GM23338 (cell line): ENCODE measurements at regions not wholly inside any gene's neighbourhood (a gene's known extent, or its start where the extent isn't known, plus 50 kb on each side); places are given as distances from the start of the nearest gene placed in this dataset.

Experiments used
- ATAC-seq: fragments of 200-7000 bp; cut with Tn5 transposase; 3 replicates; pipeline ENCODE4 v1.9.1; 2020
- DNase-seq: peaks from one replicate; pipeline ENCODE4 v3.0.0-alpha.2; 2015; ENCODE audit warnings: low spot score
- H2AFZ ChIP-seq: fragments of 200-600 bp; sonication (generic); 2 replicates; pipeline ENCODE4 v1.8.0; 2016; ENCODE audit warnings: antibody characterized with exemption, mild to moderate bottlenecking, moderate library complexity
- H3F3A ChIP-seq: fragments of 200-600 bp; sonication (generic); replicated peaks from 2 replicates; pipeline ENCODE4 v1.8.0; 2017; ENCODE audit warnings: antibody characterized with exemption, mixed run types, low read depth
- H3K27ac ChIP-seq: fragments of 200-600 bp; sonication (generic); 2 replicates; pipeline ENCODE4 v1.6.1; 2016; ENCODE audit warnings: low read depth
- H3K27me3 ChIP-seq: fragments of 200-600 bp; sonication (generic); 2 replicates; pipeline ENCODE4 v1.8.0; 2016; ENCODE audit warnings: mild to moderate bottlenecking, mixed run types, moderate library complexity; ENCODE audit not compliant: insufficient read depth
- H3K36me3 ChIP-seq: fragments of 200-600 bp; sonication (generic); 2 replicates; pipeline ENCODE4 v1.8.0; 2016; ENCODE audit warnings: mild to moderate bottlenecking; ENCODE audit not compliant: insufficient read depth
- H3K4me1 ChIP-seq: fragments of 200-600 bp; sonication (generic); 2 replicates; pipeline ENCODE4 v1.8.0; 2016; ENCODE audit warnings: mild to moderate bottlenecking, moderate library complexity; ENCODE audit not compliant: insufficient read depth
- H3K4me2 ChIP-seq: fragments of 200-600 bp; sonication (generic); 2 replicates; pipeline ENCODE4 v1.7.1; 2017; ENCODE audit warnings: mixed run types
- H3K4me3 ChIP-seq: fragments of 200-600 bp; sonication (generic); 2 replicates; pipeline ENCODE4 v1.6.1; 2016; ENCODE audit warnings: mixed run types
- H3K79me2 ChIP-seq: fragments of 200-600 bp; sonication (generic); replicated peaks from 2 replicates; pipeline ENCODE4 v1.8.0; 2017; ENCODE audit warnings: mild to moderate bottlenecking; ENCODE audit not compliant: insufficient read depth
- H3K9me2 ChIP-seq: fragments of 200-600 bp; sonication (generic); 2 replicates; pipeline ENCODE4 v1.8.0; 2017; ENCODE audit not compliant: insufficient read depth
- H4K20me1 ChIP-seq: fragments of 200-600 bp; sonication (generic); replicated peaks from 2 replicates; pipeline ENCODE4 v1.8.0; 2017; ENCODE audit warnings: mild to moderate bottlenecking; ENCODE audit not compliant: insufficient read depth
- H3K27ac Mint-ChIP-seq: 2 replicates; pipeline ENCODE4 v1.8.0; 2020; ENCODE audit warnings: inconsistent platforms, mild to moderate bottlenecking, moderate library complexity, mixed read lengths
- H3K27me3 Mint-ChIP-seq: 3 replicates; pipeline ENCODE4 v1.8.0; 2022; ENCODE audit warnings: low read depth, mild to moderate bottlenecking, moderate library complexity, mixed read lengths, inconsistent platforms; ENCODE audit not compliant: insufficient read depth, poor library complexity
- H3K36me3 Mint-ChIP-seq: 3 replicates; pipeline ENCODE4 v1.8.0; 2021; ENCODE audit warnings: low read depth, mild to moderate bottlenecking, inconsistent platforms, moderate library complexity, mixed read lengths
- H3K4me1 Mint-ChIP-seq: 3 replicates; pipeline ENCODE4 v1.8.0; 2020; ENCODE audit warnings: mild to moderate bottlenecking, inconsistent platforms, mixed read lengths
- H3K4me3 Mint-ChIP-seq: 3 replicates; pipeline ENCODE4 v1.8.0; 2021; ENCODE audit warnings: moderate library complexity, mild to moderate bottlenecking, inconsistent platforms, mixed read lengths
- H3K9me3 Mint-ChIP-seq: 3 replicates; pipeline ENCODE4 v1.8.0; 2020; ENCODE audit warnings: moderate library complexity, mild to moderate bottlenecking, inconsistent platforms, mixed read lengths
- CREB1 ChIP-seq: fragments of 250-450 bp; sonication (Bioruptor Pico); IDR thresholded peaks from 2 replicates; pipeline ENCODE4 v1.5.0; 2020; ENCODE audit warnings: low read depth, mild to moderate bottlenecking, moderate library complexity
- EZH2 ChIP-seq: fragments of 200-600 bp; sonication (generic); IDR thresholded peaks from one replicate; pipeline ENCODE4 v1.8.0; 2017; ENCODE audit warnings: antibody characterized with exemption, mild to moderate bottlenecking, low read depth; ENCODE audit not compliant: unreplicated experiment
- EZH2phosphoT487 ChIP-seq: fragments of 200-600 bp; sonication (generic); IDR thresholded peaks from one replicate; pipeline ENCODE4 v1.8.1; 2018; ENCODE audit warnings: antibody characterized with exemption; ENCODE audit not compliant: unreplicated experiment
- NANOG ChIP-seq: IDR thresholded peaks from 2 replicates; pipeline ENCODE4 v1.6.1; 2016; ENCODE audit warnings: antibody characterized with exemption, borderline replicate concordance
- POLR2AphosphoS5 ChIP-seq: IDR thresholded peaks from 2 replicates; pipeline ENCODE4 v1.6.1; 2016; ENCODE audit warnings: antibody characterized with exemption, low read depth
- STAT1 ChIP-seq: IDR thresholded peaks from one replicate; pipeline ENCODE4 v1.6.1; 2016; ENCODE audit warnings: antibody characterized with exemption; ENCODE audit not compliant: unreplicated experiment
- ZNF114 ChIP-seq: fragments of 250-450 bp; sonication (Bioruptor Pico); IDR thresholded peaks from 2 replicates; pipeline ENCODE4 v1.5.0; 2020; ENCODE audit warnings: mild to moderate bottlenecking, moderate library complexity
- ZNF331 ChIP-seq: fragments of 250-450 bp; sonication (Bioruptor Pico); IDR thresholded peaks from 2 replicates; pipeline ENCODE4 v1.5.0; 2020; ENCODE audit warnings: low read depth, mild to moderate bottlenecking, moderate library complexity
- TF ChIP-seq, protein P1 (sequence below), 2 experiments: fragments of 200-600 bp in 1 of 2; sonication (generic) in 1 of 2; conservative IDR thresholded peaks; 2 replicates each; pipeline versions ENCODE4 v1.5.1 to v1.6.1; 2016 to 2017; ENCODE audit warnings: antibody characterized with exemption in 2 of 2, low read depth in 2 of 2, mild to moderate bottlenecking in 2 of 2, moderate library complexity in 1 of 2
- TF ChIP-seq, protein P2 (sequence below): IDR thresholded peaks from one replicate; pipeline ENCODE4 v1.6.1; 2018; ENCODE audit warnings: antibody characterized with exemption; ENCODE audit not compliant: unreplicated experiment

DNA sequence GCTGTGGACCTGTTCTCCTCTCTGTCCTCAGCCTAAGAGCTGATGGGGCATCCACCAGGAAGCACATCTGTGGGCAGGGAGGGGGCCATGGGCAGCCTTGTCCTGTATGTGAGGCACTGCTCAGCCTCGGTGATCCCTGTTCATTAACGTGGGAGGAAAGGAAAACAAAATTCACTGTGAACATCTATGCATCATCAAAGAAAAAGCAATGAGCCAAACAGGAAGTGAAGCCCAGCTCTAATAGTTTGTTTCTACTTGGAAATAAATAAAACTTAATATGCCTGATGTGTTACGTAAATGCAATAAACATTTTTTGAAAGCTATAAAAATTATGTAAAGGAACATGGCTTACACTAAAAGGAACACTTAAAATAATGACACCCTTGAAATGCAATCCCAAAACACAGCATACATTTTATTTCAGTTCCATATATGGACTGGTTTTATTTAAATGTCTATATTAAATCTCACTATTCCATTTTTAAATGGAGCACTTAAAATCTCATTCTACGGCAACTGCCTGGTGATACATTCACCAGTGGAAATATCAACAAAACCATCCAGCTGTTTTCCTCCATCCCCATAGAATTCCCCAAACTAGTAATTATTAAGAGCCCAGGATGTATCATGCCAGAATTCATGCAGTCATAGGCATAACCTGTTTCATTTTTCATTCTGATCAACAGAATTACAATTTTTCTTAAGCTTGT, 78.3 kb downstream of the ZNF280B start (continued):
- TF ChIP-seq POLR2AphosphoS5 (no peak), NANOG (no peak), ZNF114 (no peak), EZH2 (no peak)

DNA sequence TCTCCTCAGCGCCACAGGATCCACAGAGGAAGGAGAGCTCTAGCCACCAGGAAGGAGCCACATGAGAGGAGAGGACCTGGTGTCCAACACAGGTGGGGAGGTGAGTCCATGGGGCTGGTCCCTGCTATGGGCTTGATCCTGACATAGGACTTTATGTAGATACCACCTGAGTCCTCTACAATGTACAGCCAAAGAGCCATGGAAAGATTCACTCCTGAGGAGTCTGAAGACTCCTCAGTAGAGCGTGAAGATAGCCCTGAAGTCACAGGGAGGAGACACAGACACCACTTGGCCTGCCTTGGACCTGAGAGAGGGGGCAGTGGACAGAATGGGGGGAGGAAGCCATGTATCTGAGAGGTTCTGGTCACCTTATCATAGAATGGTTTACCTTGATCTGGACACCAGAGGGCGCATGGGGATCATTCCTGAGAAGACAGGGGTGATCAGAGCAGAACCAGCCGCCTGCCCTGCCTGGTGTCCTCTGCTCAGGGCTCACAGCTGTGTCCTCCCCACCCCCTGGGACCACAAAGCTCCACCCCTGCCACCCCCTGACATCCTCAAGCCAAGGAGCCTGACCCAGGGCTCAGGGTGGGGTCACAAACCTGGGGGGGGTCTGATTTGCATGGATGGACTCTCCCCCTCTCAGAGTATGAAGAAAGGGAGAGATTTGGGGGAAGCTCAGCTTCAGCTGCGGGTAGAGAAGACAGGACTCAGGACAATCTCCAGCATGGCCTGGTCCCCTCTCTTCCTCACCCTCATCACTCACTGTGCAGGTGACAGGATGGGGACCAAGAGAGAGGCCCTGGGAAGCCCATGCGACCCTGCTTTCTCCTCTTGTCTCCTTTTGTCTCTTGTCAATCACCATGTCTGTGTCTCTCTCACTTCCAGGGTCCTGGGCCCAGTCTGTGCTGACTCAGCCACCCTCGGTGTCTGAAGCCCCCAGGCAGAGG, 77.0 kb downstream of the ZNF280B start:
- H2AFZ ChIP-seq: no peak overlapping the region
- TF ChIP-seq, protein P1, sequence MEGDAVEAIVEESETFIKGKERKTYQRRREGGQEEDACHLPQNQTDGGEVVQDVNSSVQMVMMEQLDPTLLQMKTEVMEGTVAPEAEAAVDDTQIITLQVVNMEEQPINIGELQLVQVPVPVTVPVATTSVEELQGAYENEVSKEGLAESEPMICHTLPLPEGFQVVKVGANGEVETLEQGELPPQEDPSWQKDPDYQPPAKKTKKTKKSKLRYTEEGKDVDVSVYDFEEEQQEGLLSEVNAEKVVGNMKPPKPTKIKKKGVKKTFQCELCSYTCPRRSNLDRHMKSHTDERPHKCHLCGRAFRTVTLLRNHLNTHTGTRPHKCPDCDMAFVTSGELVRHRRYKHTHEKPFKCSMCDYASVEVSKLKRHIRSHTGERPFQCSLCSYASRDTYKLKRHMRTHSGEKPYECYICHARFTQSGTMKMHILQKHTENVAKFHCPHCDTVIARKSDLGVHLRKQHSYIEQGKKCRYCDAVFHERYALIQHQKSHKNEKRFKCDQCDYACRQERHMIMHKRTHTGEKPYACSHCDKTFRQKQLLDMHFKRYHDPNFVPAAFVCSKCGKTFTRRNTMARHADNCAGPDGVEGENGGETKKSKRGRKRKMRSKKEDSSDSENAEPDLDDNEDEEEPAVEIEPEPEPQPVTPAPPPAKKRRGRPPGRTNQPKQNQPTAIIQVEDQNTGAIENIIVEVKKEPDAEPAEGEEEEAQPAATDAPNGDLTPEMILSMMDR (conservative IDR thresholded peaks at IDR 0.05; ENCODE audit: low read depth in 2 of 2): peak; percentile 55 to 68
- TF ChIP-seq CREB1 (CRISPR knock-in tag): no peak
- H4K20me1 ChIP-seq: no peaks in the 10 kb centered on the region
- H3K27me3 ChIP-seq: peaks cover 100% of the 10 kb centered on the region
- Mint-ChIP-seq H3K4me1 (no peaks in the 10 kb centered on the region; the same call in 2 of the 3 replicates), H3K27ac (no peak overlapping the region), H3K4me3 (no peak overlapping the region), H3K27me3 (peaks cover 99% of the 10 kb centered on the region), H3K36me3 (no peaks in the 10 kb centered on the region), H3K9me3 (peaks cover 6% of the 10 kb centered on the region; the same call in 2 of the 3 replicates)
- no peak overlapping the region for H3K4me2 ChIP-seq
- H3K4me1 ChIP-seq: no peaks in the 10 kb centered on the region
- DNase-seq: peak; percentile 81
- no peaks in the 10 kb centered on the region for H3K9me2 ChIP-seq
- peak; percentile 98 for ATAC-seq
- H3K27ac ChIP-seq: no peak overlapping the region
- no peaks in the 10 kb centered on the region for H3F3A ChIP-seq
- no peak overlapping the region for H3K4me3 ChIP-seq
- no peaks in the 10 kb centered on the region for H3K79me2 ChIP-seq
- H3K36me3 ChIP-seq: no peaks in the 10 kb centered on the region

DNA sequence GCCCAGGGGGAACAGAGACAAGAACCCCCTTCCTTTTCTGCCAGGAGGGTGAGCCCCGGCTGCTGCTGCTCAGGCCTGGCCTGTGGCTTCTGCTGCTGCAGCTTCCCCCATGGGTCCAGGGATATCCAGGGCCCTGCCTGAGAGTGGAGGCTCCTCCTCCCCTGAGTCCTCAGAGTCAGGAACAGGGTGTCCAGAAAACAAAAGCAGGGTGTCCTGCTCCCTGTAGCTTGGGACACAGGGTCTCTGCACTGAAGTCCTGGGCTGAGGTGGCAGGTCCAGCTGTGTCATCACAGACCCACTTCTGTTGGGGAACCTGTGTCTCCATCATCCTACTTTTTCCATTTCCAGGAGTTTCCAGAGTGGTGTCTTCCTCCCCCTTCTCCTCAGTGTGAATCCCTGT, 76.1 kb downstream of the ZNF280B start:
- peaks cover 6% of the 10 kb centered on the region; the same call in 2 of the 3 replicates for H3K9me3 Mint-ChIP-seq
- H4K20me1 ChIP-seq: no peaks in the 10 kb centered on the region; the same call in 1 of the 2 replicates
- no peak overlapping the region for H3K4me2 ChIP-seq
- H3K4me3 Mint-ChIP-seq: no peak overlapping the region
- H3K36me3 ChIP-seq: no peaks in the 10 kb centered on the region
- H3K36me3 Mint-ChIP-seq: no peaks in the 10 kb centered on the region
- no peaks in the 10 kb centered on the region for H3K9me2 ChIP-seq
- H2AFZ ChIP-seq: no peak overlapping the region
- H3K27ac Mint-ChIP-seq: no peak overlapping the region
- ATAC-seq (no peak), DNase-seq (no peak)
- no peak overlapping the region for H3K4me3 ChIP-seq
- H3F3A ChIP-seq: no peaks in the 10 kb centered on the region
- no peaks in the 10 kb centered on the region; the same call in 2 of the 3 replicates for H3K4me1 Mint-ChIP-seq
- no peaks in the 10 kb centered on the region for H3K4me1 ChIP-seq
- peaks cover 99% of the 10 kb centered on the region for H3K27me3 Mint-ChIP-seq
- H3K27me3 ChIP-seq: peaks cover 100% of the 10 kb centered on the region
- H3K27ac ChIP-seq: no peak overlapping the region
- H3K79me2 ChIP-seq: no peaks in the 10 kb centered on the region
- TF ChIP-seq NANOG (no peak), EZH2 (no peak), ZNF331 (no peak), CREB1 (CRISPR knock-in tag) (no peak), POLR2AphosphoS5 (no peak), ZNF114 (no peak), STAT1 (no peak), EZH2phosphoT487 (no peak)
- TF ChIP-seq, protein P2, sequence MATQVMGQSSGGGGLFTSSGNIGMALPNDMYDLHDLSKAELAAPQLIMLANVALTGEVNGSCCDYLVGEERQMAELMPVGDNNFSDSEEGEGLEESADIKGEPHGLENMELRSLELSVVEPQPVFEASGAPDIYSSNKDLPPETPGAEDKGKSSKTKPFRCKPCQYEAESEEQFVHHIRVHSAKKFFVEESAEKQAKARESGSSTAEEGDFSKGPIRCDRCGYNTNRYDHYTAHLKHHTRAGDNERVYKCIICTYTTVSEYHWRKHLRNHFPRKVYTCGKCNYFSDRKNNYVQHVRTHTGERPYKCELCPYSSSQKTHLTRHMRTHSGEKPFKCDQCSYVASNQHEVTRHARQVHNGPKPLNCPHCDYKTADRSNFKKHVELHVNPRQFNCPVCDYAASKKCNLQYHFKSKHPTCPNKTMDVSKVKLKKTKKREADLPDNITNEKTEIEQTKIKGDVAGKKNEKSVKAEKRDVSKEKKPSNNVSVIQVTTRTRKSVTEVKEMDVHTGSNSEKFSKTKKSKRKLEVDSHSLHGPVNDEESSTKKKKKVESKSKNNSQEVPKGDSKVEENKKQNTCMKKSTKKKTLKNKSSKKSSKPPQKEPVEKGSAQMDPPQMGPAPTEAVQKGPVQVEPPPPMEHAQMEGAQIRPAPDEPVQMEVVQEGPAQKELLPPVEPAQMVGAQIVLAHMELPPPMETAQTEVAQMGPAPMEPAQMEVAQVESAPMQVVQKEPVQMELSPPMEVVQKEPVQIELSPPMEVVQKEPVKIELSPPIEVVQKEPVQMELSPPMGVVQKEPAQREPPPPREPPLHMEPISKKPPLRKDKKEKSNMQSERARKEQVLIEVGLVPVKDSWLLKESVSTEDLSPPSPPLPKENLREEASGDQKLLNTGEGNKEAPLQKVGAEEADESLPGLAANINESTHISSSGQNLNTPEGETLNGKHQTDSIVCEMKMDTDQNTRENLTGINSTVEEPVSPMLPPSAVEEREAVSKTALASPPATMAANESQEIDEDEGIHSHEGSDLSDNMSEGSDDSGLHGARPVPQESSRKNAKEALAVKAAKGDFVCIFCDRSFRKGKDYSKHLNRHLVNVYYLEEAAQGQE: no peak
